GM12878 (cell line): ENCODE measurements at regions not wholly inside any gene's neighbourhood (a gene's known extent, or its start where the extent isn't known, plus 50 kb on each side); places are given as distances from the start of the nearest gene placed in this dataset.
"Not testable (repeated sequence)": the region's sequence is repeated elsewhere in the genome, so short reads cannot be mapped to it uniquely, and the experiment has no call there.

Experiments used
- ATAC-seq: fragments of 200-7000 bp; cut with Tn5 transposase; 3 replicates; pipeline ENCODE4 v1.9.1; 2020; ENCODE audit warnings: mild to moderate bottlenecking, moderate library complexity
- BruUV-seq: library from RNA; stranded (reverse); fragments of 400-500 nt; replicated peaks from 2 replicates; lab custom pipeline; 2021; lab: Mats Ljungman, UMichigan
- CTCF ChIA-PET: fragments of 300-600 bp; sonication (Branson Sonifier 250); formaldehyde crosslinking; extraction: SDS; loops from one replicate; lab custom pipeline; 2021; ENCODE audit warnings: inconsistent platforms; lab: Yijun Ruan, JAX
- POLR2A ChIA-PET: fragments of 350-600 bp; formaldehyde crosslinking; extraction: SDS; loops from one replicate; lab custom pipeline; 2021; ENCODE audit warnings: inconsistent platforms; lab: Charles Lee
- RAD21 ChIA-PET: fragments of 300-600 bp; sonication (Branson Sonifier 250); formaldehyde crosslinking; loops from one replicate; lab custom pipeline; 2023; ENCODE audit warnings: antibody characterized with exemption; ENCODE audit not compliant: unreplicated experiment; lab: Charles Lee
- SMC1A ChIA-PET: fragments of 300-600 bp; sonication (Branson Sonifier 250); formaldehyde crosslinking; loops from one replicate; lab custom pipeline; 2023; ENCODE audit not compliant: unreplicated experiment, uncharacterized antibody; lab: Charles Lee
- DNase-seq: peaks from one replicate; pipeline ENCODE4 v3.0.0-alpha.2; 2011; ENCODE audit warnings: low read depth, low spot score
- FAIRE-seq: peaks from 3 replicates; lab custom pipeline; 2011; peaks lifted over from hg19 to GRCh38; lab: Jason Lieb, UNC
- H2AFZ ChIP-seq: 2 replicates; pipeline ENCODE4 v1.6.0; 2011; ENCODE audit warnings: low read depth, low read length, control low read depth; ENCODE audit not compliant: control insufficient read depth
- H3K27ac ChIP-seq: 2 replicates; pipeline ENCODE4 v1.5.1; 2011; ENCODE audit warnings: control low read depth; ENCODE audit not compliant: control insufficient read depth, insufficient read depth
- H3K27me3 ChIP-seq, 2 experiments: replicated peaks in 1 of 2; 2 replicates each; pipeline versions ENCODE4 v1.6.0 to v1.6.1; 2011; ENCODE audit warnings: low read length in 1 of 2; ENCODE audit not compliant: control insufficient read depth in 2 of 2, insufficient read depth in 2 of 2
- H3K36me3 ChIP-seq, 2 experiments: 2 replicates each; pipeline ENCODE4 v1.5.1; 2011; ENCODE audit warnings: low read length in 1 of 2; ENCODE audit not compliant: control insufficient read depth in 2 of 2, insufficient read depth in 2 of 2
- H3K4me1 ChIP-seq: 2 replicates; pipeline ENCODE4 v1.6.1; 2011; ENCODE audit warnings: mild to moderate bottlenecking, low read length, moderate library complexity, mixed read lengths; ENCODE audit not compliant: control insufficient read depth, insufficient read depth
- H3K4me2 ChIP-seq: 2 replicates; pipeline ENCODE4 v1.6.0; 2011; ENCODE audit warnings: control low read depth; ENCODE audit not compliant: control insufficient read depth, insufficient read depth
- H3K4me3 ChIP-seq: fragments of 200-600 bp; sonication (generic); 2 replicates; pipeline ENCODE4 v1.5.1; 2016
- H3K79me2 ChIP-seq: 2 replicates; pipeline ENCODE4 v1.6.0; 2011; ENCODE audit warnings: low read length; ENCODE audit not compliant: control insufficient read depth, insufficient read depth
- H3K9ac ChIP-seq: 2 replicates; pipeline ENCODE4 v1.8.0; 2011; ENCODE audit warnings: low read length, control low read depth, mixed read lengths; ENCODE audit not compliant: control insufficient read depth, insufficient read depth
- H3K9me3 ChIP-seq: replicated peaks from 3 replicates; pipeline ENCODE4 v1.5.1; 2011; ENCODE audit warnings: mild to moderate bottlenecking, low read length; ENCODE audit not compliant: control insufficient read depth, insufficient read depth
- H4K20me1 ChIP-seq: 2 replicates; pipeline ENCODE4 v1.6.0; 2011; ENCODE audit not compliant: control insufficient read depth, insufficient read depth
- BMI1 ChIP-seq: fragments of 450-650 bp; IDR thresholded peaks from 2 replicates; pipeline ENCODE4 v1.6.1; 2016; ENCODE audit warnings: mild to moderate bottlenecking, moderate library complexity, borderline replicate concordance
- HDAC2 ChIP-seq: fragments of 200-600 bp; sonication (generic); IDR thresholded peaks from 2 replicates; pipeline ENCODE4 v1.6.1; 2017
- KLF5 ChIP-seq: fragments of 450-650 bp; IDR thresholded peaks from 2 replicates; pipeline ENCODE4 v1.6.1; 2014; ENCODE audit warnings: mild to moderate bottlenecking; ENCODE audit not compliant: partially characterized antibody
- LARP7 ChIP-seq: fragments of 450-650 bp; IDR thresholded peaks from 2 replicates; pipeline ENCODE4 v1.6.1; 2017; ENCODE audit warnings: mild to moderate bottlenecking
- RB1 ChIP-seq: fragments of 450-650 bp; formaldehyde crosslinking; IDR thresholded peaks from 2 replicates; pipeline ENCODE4 v1.6.1; 2017; ENCODE audit warnings: mild to moderate bottlenecking, borderline replicate concordance
- RFX5 ChIP-seq: IDR thresholded peaks from 2 replicates; pipeline ENCODE4 v1.6.1; 2011; ENCODE audit warnings: low read depth, low read length, improper control_type of control experiment
- SREBF1 ChIP-seq: IDR thresholded peaks from 2 replicates; pipeline ENCODE4 v1.6.1; 2012; ENCODE audit warnings: mild to moderate bottlenecking, low read length
- SUPT20H ChIP-seq: IDR thresholded peaks from 2 replicates; pipeline ENCODE4 v1.6.1; 2011; ENCODE audit warnings: low read depth, mild to moderate bottlenecking, low read length, moderate library complexity, borderline replicate concordance; ENCODE audit not compliant: control insufficient read depth
- ZNF217 ChIP-seq: fragments of 450-650 bp; IDR thresholded peaks from 2 replicates; pipeline ENCODE4 v1.6.1; 2017; ENCODE audit warnings: antibody characterized with exemption, mild to moderate bottlenecking
- ZNF24 ChIP-seq: fragments of 450-650 bp; IDR thresholded peaks from 2 replicates; pipeline ENCODE4 v1.6.1; 2017; ENCODE audit warnings: antibody characterized with exemption, mild to moderate bottlenecking
- WGBS: methylation state at CpG from one replicate; pipeline ENCODE4 v1.1.6; 2016; ENCODE audit warnings: low lambda C conversion rate; ENCODE audit not compliant: insufficient replicate concordance, insufficient coverage; ENCODE audit errors: missing lambda C conversion rate; 5-methylcytosine and 5-hydroxymethylcytosine counted together
- in situ Hi-C: fragments of 300-500 bp; cut with MboI; formaldehyde crosslinking; loops from 9 replicates; pipeline ENCODE4 v1.14.3; 2018; ENCODE audit warnings: mixed read lengths
- intact Hi-C: fragments of 100-400 bp; cut with micrococcal nuclease; formaldehyde crosslinking; loops from one replicate; pipeline ENCODE4 v1.14.2; 2022; ENCODE audit not compliant: unreplicated experiment
- TF ChIP-seq, protein P1 (sequence below): fragments of 450-650 bp; IDR thresholded peaks from 2 replicates; pipeline ENCODE4 v1.6.1; 2016; ENCODE audit warnings: mild to moderate bottlenecking
- TF ChIP-seq, protein P2 (sequence below): fragments of 150-350 bp; IDR thresholded peaks from 2 replicates; pipeline ENCODE4 v1.6.1; 2014; ENCODE audit warnings: mild to moderate bottlenecking, low read depth, low read length

DNA sequence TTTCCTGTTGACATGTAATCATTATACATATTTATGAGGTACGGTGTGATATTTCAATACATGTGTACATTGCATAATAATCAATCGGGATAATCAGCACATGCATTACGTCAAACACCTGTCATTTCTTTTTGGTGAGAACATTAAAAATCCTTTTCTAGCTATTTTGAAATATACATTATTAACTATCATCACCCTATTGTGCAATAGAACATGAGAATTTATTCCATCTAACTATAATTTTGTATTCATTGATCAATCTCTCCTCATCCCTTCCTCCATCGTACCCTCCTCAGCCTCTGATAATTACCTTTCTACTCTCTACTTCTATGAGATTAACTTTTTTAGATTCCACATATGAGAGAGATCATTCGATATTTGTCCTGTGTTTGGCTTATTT lies 170.9 kb upstream of the GHR start:
- intact Hi-C loops (no loop called here), in situ Hi-C loops (no loop called here)
- no peak for FAIRE-seq
- no peaks in the 10 kb centered on the region for H4K20me1 ChIP-seq
- ATAC-seq: no peak
- no peak overlapping the region for H3K4me3 ChIP-seq
- no TSS peak for BruUV-seq
- POLR2A ChIA-PET: no interaction called here
- H2AFZ ChIP-seq: no peak overlapping the region
- H3K27ac ChIP-seq: no peak overlapping the region
- SMC1A ChIA-PET: no interaction called here
- no peak overlapping the region for H3K4me2 ChIP-seq
- RAD21 ChIA-PET: no interaction called here
- H3K27me3 ChIP-seq: no peaks in the 10 kb centered on the region
- H3K79me2 ChIP-seq: no peaks in the 10 kb centered on the region
- TF ChIP-seq LARP7 (no peak), RB1 (no peak), SREBF1 (no peak), ZNF24 (no peak), BMI1 (no peak), ZNF217 (no peak), SUPT20H (no peak), RFX5 (no peak), KLF5 (no peak), HDAC2 (no peak)
- TF ChIP-seq, protein P1, sequence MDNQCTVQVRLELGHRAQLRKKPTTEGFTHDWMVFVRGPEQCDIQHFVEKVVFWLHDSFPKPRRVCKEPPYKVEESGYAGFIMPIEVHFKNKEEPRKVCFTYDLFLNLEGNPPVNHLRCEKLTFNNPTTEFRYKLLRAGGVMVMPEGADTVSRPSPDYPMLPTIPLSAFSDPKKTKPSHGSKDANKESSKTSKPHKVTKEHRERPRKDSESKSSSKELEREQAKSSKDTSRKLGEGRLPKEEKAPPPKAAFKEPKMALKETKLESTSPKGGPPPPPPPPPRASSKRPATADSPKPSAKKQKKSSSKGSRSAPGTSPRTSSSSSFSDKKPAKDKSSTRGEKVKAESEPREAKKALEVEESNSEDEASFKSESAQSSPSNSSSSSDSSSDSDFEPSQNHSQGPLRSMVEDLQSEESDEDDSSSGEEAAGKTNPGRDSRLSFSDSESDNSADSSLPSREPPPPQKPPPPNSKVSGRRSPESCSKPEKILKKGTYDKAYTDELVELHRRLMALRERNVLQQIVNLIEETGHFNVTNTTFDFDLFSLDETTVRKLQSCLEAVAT: no peak
- TF ChIP-seq, protein P2, sequence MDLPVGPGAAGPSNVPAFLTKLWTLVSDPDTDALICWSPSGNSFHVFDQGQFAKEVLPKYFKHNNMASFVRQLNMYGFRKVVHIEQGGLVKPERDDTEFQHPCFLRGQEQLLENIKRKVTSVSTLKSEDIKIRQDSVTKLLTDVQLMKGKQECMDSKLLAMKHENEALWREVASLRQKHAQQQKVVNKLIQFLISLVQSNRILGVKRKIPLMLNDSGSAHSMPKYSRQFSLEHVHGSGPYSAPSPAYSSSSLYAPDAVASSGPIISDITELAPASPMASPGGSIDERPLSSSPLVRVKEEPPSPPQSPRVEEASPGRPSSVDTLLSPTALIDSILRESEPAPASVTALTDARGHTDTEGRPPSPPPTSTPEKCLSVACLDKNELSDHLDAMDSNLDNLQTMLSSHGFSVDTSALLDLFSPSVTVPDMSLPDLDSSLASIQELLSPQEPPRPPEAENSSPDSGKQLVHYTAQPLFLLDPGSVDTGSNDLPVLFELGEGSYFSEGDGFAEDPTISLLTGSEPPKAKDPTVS: no peak
- 58% methylated on average over 5 of the region's 5 CpGs for WGBS
- no peak overlapping the region for H3K9ac ChIP-seq
- H3K36me3 ChIP-seq: no peaks in the 10 kb centered on the region
- no peaks in the 10 kb centered on the region for H3K9me3 ChIP-seq
- CTCF ChIA-PET: no interaction called here
- no peak for DNase-seq
- no peaks in the 10 kb centered on the region for H3K4me1 ChIP-seq

DNA sequence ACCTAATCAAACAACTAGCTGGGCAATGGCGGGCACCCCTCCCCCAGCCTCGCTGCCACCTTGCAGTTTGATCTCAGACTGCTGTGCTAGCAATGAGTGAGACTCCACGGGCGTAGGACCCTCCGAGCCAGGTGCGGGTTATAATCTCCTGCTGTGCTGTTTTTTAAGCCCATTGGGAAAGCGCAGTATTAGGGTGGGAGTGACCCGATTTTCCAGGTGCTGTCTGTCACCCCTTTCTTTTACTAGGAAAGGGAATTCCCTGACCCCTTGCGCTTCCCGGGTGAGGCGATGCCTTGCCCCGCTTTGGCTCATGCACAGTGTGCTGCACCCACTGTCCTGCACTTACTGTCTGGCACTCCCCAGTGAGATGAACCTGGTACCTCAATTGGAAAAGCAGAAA lies 163.3 kb upstream of the GHR start:
- H3K27ac ChIP-seq, H3K9ac ChIP-seq, H3K4me3 ChIP-seq, H3K9me3 ChIP-seq, in situ Hi-C loops, BruUV-seq, H3K4me1 ChIP-seq, SMC1A ChIA-PET, intact Hi-C loops, H4K20me1 ChIP-seq, POLR2A ChIA-PET, H3K27me3 ChIP-seq, H3K79me2 ChIP-seq, RAD21 ChIA-PET, H2AFZ ChIP-seq, DNase-seq, ATAC-seq, H3K36me3 ChIP-seq, H3K4me2 ChIP-seq, FAIRE-seq: not testable (repeated sequence)
- WGBS: 63% methylated on average over 12 of the region's 12 CpGs
- CTCF ChIA-PET: interaction anchor here (0.6 to 1.3 kb wide), 2 partner anchors 9 to 916 kb away, joined by 3 read pairs; no protein-coding TSS in a partner anchor
